Uterus (tissue), 2 donors: ENCODE measurements at regions not wholly inside any gene's neighbourhood (a gene's known extent, or its start where the extent isn't known, plus 50 kb on each side); places are given as distances from the start of the nearest gene placed in this dataset.

Experiments used
- POLR2A ChIP-seq, 2 donors: fragments of 450-650 bp; IDR thresholded peaks; one replicate each; pipeline ENCODE4 v1.6.1; 2016; ENCODE audit warnings: antibody characterized with exemption in 2 of 2, mild to moderate bottlenecking in 1 of 2, moderate library complexity in 1 of 2
- TF ChIP-seq, protein P1 (sequence below), 4 experiments: fragments of 200-600 bp in 2 of 4; fragments of 450-650 bp in 2 of 4; sonication (generic) in 2 of 4; IDR thresholded peaks; one replicate each; pipeline ENCODE4 v1.5.1; 2016 to 2019; ENCODE audit warnings: antibody characterized with exemption in 4 of 4, mild to moderate bottlenecking in 2 of 4, moderate library complexity in 1 of 4

DNA sequence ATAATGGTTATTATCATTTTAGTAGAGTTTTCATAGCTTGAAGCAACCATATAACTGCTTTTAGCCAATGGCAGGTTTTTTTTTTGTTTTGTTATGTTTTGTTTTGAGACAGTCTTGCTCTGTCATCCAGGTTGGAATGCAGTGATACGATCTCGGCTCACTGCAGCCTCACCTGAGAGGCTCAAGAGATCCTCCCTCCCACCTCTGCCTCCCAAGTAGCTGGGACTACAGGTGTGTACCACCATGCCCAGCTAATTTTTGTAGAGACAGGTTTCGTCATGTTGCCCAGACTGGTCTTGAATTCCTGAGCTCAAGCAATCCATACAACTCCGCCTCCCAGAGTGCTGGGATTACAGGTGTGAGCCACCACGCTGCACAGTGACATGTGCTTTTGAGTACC lies 117.5 kb upstream of the GAREM1 start:
- TF ChIP-seq, protein P1, sequence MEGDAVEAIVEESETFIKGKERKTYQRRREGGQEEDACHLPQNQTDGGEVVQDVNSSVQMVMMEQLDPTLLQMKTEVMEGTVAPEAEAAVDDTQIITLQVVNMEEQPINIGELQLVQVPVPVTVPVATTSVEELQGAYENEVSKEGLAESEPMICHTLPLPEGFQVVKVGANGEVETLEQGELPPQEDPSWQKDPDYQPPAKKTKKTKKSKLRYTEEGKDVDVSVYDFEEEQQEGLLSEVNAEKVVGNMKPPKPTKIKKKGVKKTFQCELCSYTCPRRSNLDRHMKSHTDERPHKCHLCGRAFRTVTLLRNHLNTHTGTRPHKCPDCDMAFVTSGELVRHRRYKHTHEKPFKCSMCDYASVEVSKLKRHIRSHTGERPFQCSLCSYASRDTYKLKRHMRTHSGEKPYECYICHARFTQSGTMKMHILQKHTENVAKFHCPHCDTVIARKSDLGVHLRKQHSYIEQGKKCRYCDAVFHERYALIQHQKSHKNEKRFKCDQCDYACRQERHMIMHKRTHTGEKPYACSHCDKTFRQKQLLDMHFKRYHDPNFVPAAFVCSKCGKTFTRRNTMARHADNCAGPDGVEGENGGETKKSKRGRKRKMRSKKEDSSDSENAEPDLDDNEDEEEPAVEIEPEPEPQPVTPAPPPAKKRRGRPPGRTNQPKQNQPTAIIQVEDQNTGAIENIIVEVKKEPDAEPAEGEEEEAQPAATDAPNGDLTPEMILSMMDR (IDR thresholded peaks at IDR 0.05) = no peak
- no peak for TF ChIP-seq POLR2A (IDR thresholded peaks at IDR 0.05)
